ENCODE measurements at regions not wholly inside any gene's neighbourhood (a gene's known extent, or its start where the extent isn't known, plus 50 kb on each side); places are given as distances from the start of the nearest gene placed in this dataset.

DNA sequence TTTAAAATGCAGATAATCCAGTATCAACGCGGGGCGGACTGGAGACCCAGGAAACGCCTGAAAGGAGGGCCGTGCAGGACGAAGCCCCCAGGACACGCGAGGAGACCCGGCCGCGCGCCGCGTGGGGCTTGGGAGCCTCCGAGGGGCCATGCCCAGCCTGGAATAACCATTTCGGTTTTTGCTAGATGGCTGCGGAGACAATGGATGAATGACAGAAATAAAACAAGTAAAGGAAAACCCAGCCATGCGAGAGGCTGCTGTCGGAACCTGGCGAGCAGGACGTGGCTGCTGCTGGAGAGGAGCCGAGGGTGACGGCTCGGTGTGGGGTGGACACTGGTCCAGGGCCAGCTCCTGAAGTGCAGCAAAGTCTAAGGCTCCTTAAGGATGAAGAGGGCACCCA, 227.2 kb upstream of the ADARB2 start:
- POLR2A ChIA-PET, result no interaction called here
- Histone ChIP-seq H3K79me2 (ENCODE audit: control insufficient read depth, insufficient read depth, low read length) (no peaks in the 10 kb centered on the region), H3K9me3 (ENCODE audit: control extremely low read depth in 1 of 3, control insufficient read depth in 2 of 3, insufficient read depth in 1 of 3, low read length in 2 of 3) (peaks cover 0 to 6% (median 0%) of the 10 kb centered on the region in 3 donors), H3K27me3 (replicated peaks in 1 of 4; ENCODE audit: control extremely low read depth in 1 of 4, control insufficient read depth in 3 of 4, insufficient read depth in 4 of 4, low read length in 3 of 4) (peaks cover 0 to 3% (median 0%) of the 10 kb centered on the region in 4 experiments), H3K4me1 (ENCODE audit: control insufficient read depth in 2 of 2, insufficient read depth in 2 of 2, low read length in 2 of 2) (no peaks in the 10 kb centered on the region), H3K4me2 (replicated peaks; ENCODE audit: low read depth, low read length, poor library complexity, severe bottlenecking) (no peak overlapping the region), H2AFZ (ENCODE audit: insufficient read depth, low read depth, low read length, poor library complexity, severe bottlenecking) (no peak overlapping the region), H3K4me3 (ENCODE audit: control extremely low read depth in 1 of 5, extremely low read depth in 1 of 5, insufficient read depth in 1 of 5, low read depth in 2 of 5, low read length in 4 of 5) (no peak overlapping the region), H4K20me1 (ENCODE audit: control insufficient read depth, insufficient read depth, low read length, poor library complexity, severe bottlenecking) (no peaks in the 10 kb centered on the region), H3K27ac (ENCODE audit: low read length in 2 of 2) (no peak overlapping the region), H3K9ac (ENCODE audit: low read length) (no peak overlapping the region), H3K36me3 (replicated peaks in 1 of 2; ENCODE audit: control extremely low read depth in 1 of 2, control insufficient read depth in 1 of 2, extremely low read depth in 1 of 2, insufficient read depth in 2 of 2, low read length in 1 of 2) (no peaks in the 10 kb centered on the region)
- TF ChIP-seq EZH2 (IDR thresholded peaks at IDR 0.05; ENCODE audit: borderline replicate concordance, insufficient read depth, low read depth, low read length, poor library complexity, severe bottlenecking), result no peak
- TF ChIP-seq, protein P1, sequence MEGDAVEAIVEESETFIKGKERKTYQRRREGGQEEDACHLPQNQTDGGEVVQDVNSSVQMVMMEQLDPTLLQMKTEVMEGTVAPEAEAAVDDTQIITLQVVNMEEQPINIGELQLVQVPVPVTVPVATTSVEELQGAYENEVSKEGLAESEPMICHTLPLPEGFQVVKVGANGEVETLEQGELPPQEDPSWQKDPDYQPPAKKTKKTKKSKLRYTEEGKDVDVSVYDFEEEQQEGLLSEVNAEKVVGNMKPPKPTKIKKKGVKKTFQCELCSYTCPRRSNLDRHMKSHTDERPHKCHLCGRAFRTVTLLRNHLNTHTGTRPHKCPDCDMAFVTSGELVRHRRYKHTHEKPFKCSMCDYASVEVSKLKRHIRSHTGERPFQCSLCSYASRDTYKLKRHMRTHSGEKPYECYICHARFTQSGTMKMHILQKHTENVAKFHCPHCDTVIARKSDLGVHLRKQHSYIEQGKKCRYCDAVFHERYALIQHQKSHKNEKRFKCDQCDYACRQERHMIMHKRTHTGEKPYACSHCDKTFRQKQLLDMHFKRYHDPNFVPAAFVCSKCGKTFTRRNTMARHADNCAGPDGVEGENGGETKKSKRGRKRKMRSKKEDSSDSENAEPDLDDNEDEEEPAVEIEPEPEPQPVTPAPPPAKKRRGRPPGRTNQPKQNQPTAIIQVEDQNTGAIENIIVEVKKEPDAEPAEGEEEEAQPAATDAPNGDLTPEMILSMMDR (IDR thresholded peaks at IDR 0.05), result no peak
- intact Hi-C loops (cut with micrococcal nuclease), result no loop called here
- Mint-ChIP-seq H3K9me3 (ENCODE audit: insufficient read depth) (no peaks in the 10 kb centered on the region), H3K27me3 (peaks cover 7% of the 10 kb centered on the region), H3K4me3 (no peak overlapping the region), H3K4me1 (no peaks in the 10 kb centered on the region), H3K27ac (no peak overlapping the region)
- CTCF ChIA-PET, result no interaction called here
- WGBS (ENCODE audit: insufficient coverage), result 92% methylated on average over 23 of the region's 24 CpGs
- DNase-seq (no peak), ATAC-seq (ENCODE audit: low read depth) (no peak)

DNA sequence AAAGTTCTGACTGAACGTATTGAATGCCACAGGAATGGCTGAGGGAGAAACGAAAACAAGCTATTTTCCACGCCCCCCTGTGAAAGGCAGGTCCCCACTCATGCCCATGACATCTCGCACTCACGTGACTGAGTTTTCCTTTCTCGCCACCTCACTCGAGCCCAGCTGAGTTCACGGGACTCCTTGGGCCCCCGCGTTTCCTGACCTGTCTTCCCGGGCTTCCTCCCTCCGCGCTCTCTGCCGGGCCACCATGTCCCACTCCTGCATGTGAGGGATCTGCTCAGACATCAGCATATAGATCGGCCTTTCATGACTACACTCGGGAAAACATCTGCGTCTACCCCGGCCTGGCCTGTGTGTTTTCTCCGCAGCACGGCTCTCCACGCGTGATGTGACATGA, 226.0 kb upstream of the ADARB2 start:
- intact Hi-C loops (cut with micrococcal nuclease), result no loop called here
- Histone ChIP-seq H4K20me1 (ENCODE audit: control insufficient read depth, insufficient read depth, low read length, poor library complexity, severe bottlenecking) (no peaks in the 10 kb centered on the region), H3K79me2 (ENCODE audit: control insufficient read depth, insufficient read depth, low read length) (no peaks in the 10 kb centered on the region), H3K27me3 (replicated peaks in 1 of 4; ENCODE audit: control extremely low read depth in 1 of 4, control insufficient read depth in 3 of 4, insufficient read depth in 4 of 4, low read length in 3 of 4) (peaks cover 0 to 3% (median 0%) of the 10 kb centered on the region in 4 experiments), H3K9me3 (ENCODE audit: control extremely low read depth in 1 of 3, control insufficient read depth in 2 of 3, insufficient read depth in 1 of 3, low read length in 2 of 3) (peaks cover 0 to 6% (median 0%) of the 10 kb centered on the region in 3 donors), H3K4me3 (ENCODE audit: control extremely low read depth in 1 of 5, extremely low read depth in 1 of 5, insufficient read depth in 1 of 5, low read depth in 2 of 5, low read length in 4 of 5) (no peak overlapping the region), H3K4me2 (replicated peaks; ENCODE audit: low read depth, low read length, poor library complexity, severe bottlenecking) (no peak overlapping the region), H2AFZ (ENCODE audit: insufficient read depth, low read depth, low read length, poor library complexity, severe bottlenecking) (no peak overlapping the region), H3K9ac (ENCODE audit: low read length) (no peak overlapping the region), H3K4me1 (ENCODE audit: control insufficient read depth in 2 of 2, insufficient read depth in 2 of 2, low read length in 2 of 2) (no peaks in the 10 kb centered on the region), H3K36me3 (replicated peaks in 1 of 2; ENCODE audit: control extremely low read depth in 1 of 2, control insufficient read depth in 1 of 2, extremely low read depth in 1 of 2, insufficient read depth in 2 of 2, low read length in 1 of 2) (no peaks in the 10 kb centered on the region), H3K27ac (ENCODE audit: low read length in 2 of 2) (no peak overlapping the region)
- ATAC-seq (ENCODE audit: low read depth) (no peak), DNase-seq (no peak)
- no peak overlapping the region for H3K27ac Mint-ChIP-seq
- POLR2A ChIA-PET, result no interaction called here
- H3K27me3 Mint-ChIP-seq, result peaks cover 7% of the 10 kb centered on the region
- WGBS (ENCODE audit: insufficient coverage), result 94% methylated on average over 21 of the region's 22 CpGs
- TF ChIP-seq, protein P1 (IDR thresholded peaks at IDR 0.05), result no peak
- no peak for TF ChIP-seq EZH2 (IDR thresholded peaks at IDR 0.05; ENCODE audit: borderline replicate concordance, insufficient read depth, low read depth, low read length, poor library complexity, severe bottlenecking)
- H3K9me3 Mint-ChIP-seq (ENCODE audit: insufficient read depth), result no peaks in the 10 kb centered on the region
- H3K4me3 Mint-ChIP-seq, result no peak overlapping the region
- CTCF ChIA-PET, result no interaction called here
- H3K4me1 Mint-ChIP-seq, result no peaks in the 10 kb centered on the region

Data from B cell (primary cell).